GM18511 (cell line): ENCODE measurements at regions not wholly inside any gene's neighbourhood (a gene's known extent, or its start where the extent isn't known, plus 50 kb on each side); places are given as distances from the start of the nearest gene placed in this dataset.

Source experiments
- ATAC-seq: cut with Tn5 transposase; IDR thresholded peaks from one replicate; pipeline ENCODE4 v1.9.1; 2021; ENCODE audit warnings: mild to moderate bottlenecking, moderate library complexity; ENCODE audit not compliant: unreplicated experiment

GRCh38 chr2:160868891-160869290 is 291.3 kb upstream of the TANK start:
- no peak for ATAC-seq

DNA sequence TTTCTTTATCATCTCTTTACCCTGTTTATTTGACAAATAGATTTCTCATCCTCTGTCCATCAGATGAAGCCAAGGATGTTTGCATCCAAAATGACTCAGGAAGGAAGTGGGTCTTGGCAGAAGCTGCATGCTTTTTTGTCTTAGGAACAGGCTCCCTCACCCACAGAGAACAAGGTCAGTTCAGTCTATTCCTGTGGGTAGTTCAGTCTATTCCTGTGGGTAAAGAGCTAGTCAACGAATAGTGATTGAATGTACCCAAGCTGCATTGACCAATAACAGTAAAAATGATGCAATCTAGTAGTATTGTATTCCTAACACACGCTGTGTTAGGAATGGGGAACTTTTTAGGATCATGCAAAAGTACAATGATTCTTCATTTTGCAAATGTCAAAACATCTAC is 290.8 kb upstream of the TANK start:
- ATAC-seq, result no peak

GRCh38 chr2:160870729-160871465 is 289.3 kb upstream of the TANK start:
- ATAC-seq, result no peak

DNA sequence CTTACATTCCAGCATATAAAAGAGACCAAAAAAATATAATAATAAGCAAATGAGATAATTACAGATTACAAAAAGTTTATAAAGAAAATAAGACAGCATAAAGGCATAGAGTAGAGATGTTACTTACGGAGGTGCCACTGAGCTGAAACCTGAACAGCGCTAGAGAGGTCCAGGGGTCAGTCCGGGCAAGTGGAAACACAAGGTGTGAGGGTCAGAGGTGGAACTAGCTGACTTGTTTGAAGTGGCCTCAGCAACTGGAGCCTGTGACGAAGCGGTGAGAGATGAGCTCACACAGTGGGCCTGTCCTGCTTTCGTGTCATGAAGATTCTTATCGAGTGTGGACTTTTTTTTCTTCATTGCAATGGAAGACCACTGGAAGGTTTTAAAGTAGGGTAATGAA is 288.3 kb upstream of the TANK start:
- ATAC-seq, result no peak

- no peak for ATAC-seq
These were observed 284.2 kb upstream of the TANK start for GRCh38 chr2:160876029-160876428.

DNA sequence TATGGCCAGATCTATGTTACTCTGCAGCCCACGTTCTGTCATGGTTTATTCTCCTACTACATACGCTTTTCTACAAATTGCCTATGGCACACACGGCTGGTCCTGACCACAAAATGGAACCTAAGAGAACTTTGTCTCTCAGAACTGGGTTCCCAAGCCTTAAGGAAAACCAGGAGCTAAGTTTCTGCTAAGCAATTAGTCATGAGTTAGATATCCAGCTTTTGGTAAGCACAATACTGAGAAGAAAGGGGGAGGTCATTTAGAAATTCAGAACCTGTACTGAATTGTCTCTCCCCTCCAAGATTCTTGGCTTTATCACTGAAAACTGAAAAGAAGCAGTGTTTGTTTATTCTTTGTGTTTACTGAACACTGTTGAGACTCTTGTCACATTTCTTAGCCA is 283.5 kb upstream of the TANK start:
- ATAC-seq, result no peak

DNA sequence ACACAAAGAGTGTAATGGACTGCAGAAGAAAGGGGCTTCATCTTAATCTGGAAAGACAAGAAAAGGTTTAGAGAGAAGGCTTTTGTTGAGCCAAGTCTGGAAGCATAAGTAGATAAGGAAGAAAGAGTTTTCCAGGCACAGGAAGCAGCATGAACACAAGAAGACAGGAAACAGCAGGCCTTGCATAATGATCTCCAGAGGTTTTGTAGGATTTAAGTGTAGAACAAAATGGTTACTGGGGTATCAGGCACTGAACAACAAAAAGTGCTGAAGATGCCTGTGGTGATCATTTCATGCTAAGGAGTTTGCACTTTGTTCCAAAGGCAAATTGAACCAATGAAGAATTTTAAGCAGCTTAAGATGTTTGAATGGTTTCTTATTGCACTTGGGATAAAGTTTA is 281.6 kb upstream of the TANK start:
- ATAC-seq, result no peak

DNA sequence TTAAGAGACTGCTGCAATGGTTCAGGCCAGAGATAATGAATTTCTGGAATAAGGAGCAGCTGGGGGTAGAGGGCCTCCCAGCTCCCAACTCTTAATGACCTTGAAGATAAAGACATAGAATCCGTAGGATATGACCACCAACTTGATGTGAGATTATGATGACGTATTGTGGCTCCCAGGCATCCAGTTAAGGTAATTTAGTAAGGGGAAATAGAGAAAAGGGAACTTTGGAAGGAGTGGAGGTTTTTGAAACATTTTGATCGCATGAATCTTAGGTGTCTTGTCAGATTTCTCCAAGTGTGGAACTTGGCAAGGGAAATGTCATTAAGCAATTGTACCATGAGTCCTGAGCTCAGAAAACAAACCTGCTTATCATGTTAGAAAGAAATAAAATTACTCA is 277.3 kb upstream of the TANK start:
- ATAC-seq, result no peak

DNA sequence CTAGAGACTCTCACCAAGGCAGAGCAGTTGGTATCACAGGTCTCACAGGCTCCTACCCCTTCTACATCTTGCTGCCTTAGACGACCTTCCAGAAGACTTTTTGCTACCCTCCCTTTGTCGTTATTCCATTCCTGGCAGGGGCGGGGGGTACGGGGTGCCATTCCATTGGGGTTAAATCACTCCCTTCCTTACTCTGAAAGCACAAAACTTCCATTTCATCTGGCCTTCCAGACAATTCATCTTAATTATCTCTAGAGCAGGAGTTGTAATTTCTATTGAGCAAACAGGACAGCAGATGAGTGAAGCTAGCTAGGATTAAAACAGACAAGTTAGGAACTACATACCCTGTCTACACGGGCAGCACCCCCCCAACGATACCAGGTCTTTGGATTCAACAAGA is 276.2 kb upstream of the TANK start:
- no peak for ATAC-seq

- no peak for ATAC-seq
These were observed 270.6 kb upstream of the TANK start for GRCh38 chr2:160889439-160890170.

GRCh38 chr2:160890667-160891352 is 269.4 kb upstream of the TANK start:
- ATAC-seq, result no peak

- no peak for ATAC-seq
These were observed 268.9 kb upstream of the TANK start for GRCh38 chr2:160891353-160891740.

GRCh38 chr2:160892204-160892603 is 268.0 kb upstream of the TANK start:
- no peak for ATAC-seq

- no peak for ATAC-seq
These were observed 266.6 kb upstream of the TANK start for GRCh38 chr2:160893581-160893980.

DNA sequence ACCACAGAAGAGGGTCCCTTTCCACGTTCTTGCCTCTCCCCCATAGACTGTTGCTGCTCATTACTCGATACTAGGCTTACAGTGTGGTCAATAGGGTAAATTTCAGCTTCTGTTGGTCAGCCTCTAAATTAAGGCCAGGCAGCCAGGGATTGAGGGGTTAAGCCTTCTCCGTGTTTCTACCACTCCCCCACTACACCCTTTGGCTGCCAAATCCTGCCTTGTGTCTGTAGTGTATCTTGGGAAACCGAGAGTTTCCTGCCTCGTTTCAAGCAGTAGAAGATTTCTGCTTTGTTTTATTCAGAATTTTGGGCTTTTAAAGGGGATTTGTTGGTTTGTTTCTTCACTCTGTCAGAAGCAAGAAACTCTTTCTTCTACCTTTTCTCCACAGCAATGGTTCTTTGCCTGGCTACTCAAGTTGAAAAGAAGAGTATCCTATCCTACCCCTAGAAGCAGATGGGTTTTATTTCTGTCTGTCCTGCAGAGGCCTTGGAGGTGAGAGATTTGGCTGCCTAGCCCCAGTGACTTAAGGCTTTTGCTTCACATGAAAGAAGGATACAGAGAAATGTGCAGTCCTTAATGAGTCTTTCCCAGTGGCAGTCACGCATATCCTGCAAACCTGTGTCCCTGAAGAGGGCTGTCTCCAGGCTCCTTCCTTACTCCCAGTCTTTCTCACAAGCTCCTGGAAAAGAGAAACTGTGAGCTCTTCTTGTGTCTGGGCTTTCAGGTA is 261.5 kb upstream of the TANK start:
- ATAC-seq, result no peak

- no peak for ATAC-seq
These were observed 258.6 kb upstream of the TANK start for GRCh38 chr2:160901613-160902012.

GRCh38 chr2:160905862-160906261 is 254.4 kb upstream of the TANK start:
- no peak for ATAC-seq

GRCh38 chr2:160906878-160907277 is 253.3 kb upstream of the TANK start:
- ATAC-seq, result no peak

DNA sequence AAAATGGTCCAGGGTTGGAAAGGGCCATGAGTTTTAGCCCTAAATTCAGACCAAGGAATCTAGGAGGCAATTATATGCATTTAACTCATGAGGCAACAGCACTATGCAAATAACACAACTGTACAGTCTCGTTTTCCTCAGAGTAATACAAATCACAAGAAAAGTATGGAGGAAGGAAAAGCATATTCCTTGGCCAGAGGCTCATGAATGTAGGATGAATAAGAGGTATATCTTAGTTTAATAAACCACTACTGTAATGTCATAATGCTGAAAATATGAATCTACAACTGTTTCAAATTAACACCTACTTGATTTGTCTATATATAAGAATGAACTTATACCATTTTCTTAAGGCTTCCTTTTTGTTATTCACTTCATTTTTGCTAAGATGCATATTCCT is 252.5 kb upstream of the TANK start:
- ATAC-seq, result no peak

GRCh38 chr2:160908157-160908556 is 252.1 kb upstream of the TANK start:
- no peak for ATAC-seq

- no peak for ATAC-seq
These were observed 250.4 kb upstream of the TANK start for GRCh38 chr2:160909781-160910242.
